Right atrium auricular region (tissue), 2 donors: ENCODE measurements at regions not wholly inside any gene's neighbourhood (a gene's known extent, or its start where the extent isn't known, plus 50 kb on each side); places are given as distances from the start of the nearest gene placed in this dataset.

ENCODE experiments used
- DNase-seq: peaks from one replicate; pipeline ENCODE4 v3.0.0-alpha.2; 2019; ENCODE audit warnings: low spot score
- H3K27ac ChIP-seq, 2 donors: fragments of 200-600 bp; sonication (generic); 1 replicate in 1 of 2; 2 replicates in 1 of 2; pipeline ENCODE4 v1.5.1; 2016 to 2019
- H3K27me3 ChIP-seq, 2 donors: fragments of 200-600 bp; sonication (generic); one replicate each; pipeline versions ENCODE4 v1.5.1 to v1.6.0; 2017 to 2019
- H3K36me3 ChIP-seq: fragments of 200-600 bp; sonication (generic); one replicate; pipeline ENCODE4 v1.5.1; 2016
- H3K4me1 ChIP-seq, 2 donors: fragments of 200-600 bp; sonication (generic); one replicate each; pipeline versions ENCODE4 v1.5.1 to v1.6.0; 2017 to 2019
- H3K4me3 ChIP-seq, 2 donors: fragments of 200-600 bp; sonication (generic); 1 replicate in 1 of 2; 2 replicates in 1 of 2; pipeline ENCODE4 v1.5.1; 2017 to 2019; ENCODE audit warnings: mild to moderate bottlenecking in 1 of 2, moderate library complexity in 1 of 2
- H3K9me3 ChIP-seq, 2 donors: fragments of 200-600 bp; sonication (generic); one replicate each; pipeline ENCODE4 v1.5.1; 2019
- TF ChIP-seq, protein P1 (sequence below), 2 donors: fragments of 200-600 bp; sonication (generic); IDR thresholded peaks; one replicate each; pipeline ENCODE4 v1.5.1; 2019; ENCODE audit warnings: antibody characterized with exemption in 2 of 2

DNA sequence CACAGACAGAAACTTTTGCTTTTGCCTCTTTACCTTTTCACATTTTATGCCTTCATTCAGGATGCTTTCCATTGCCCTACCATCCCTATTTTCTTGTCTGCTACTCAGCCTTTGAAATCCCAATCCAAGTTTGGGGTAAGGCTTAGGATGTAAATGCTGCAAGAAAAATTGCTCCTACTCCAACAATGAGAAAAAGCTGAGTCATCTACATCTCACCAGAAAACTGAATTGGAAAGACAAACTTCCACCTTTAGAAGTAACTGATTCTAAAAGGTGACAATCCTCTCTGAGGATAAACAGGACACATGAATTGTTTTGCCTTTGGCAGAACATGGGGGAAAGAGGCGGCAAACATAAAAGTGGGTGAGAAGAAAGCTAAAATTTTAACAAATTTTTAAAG is 295.6 kb downstream of the NR2F1-AS1 start:
- H3K36me3 ChIP-seq: no peaks in the 10 kb centered on the region
- no peak overlapping the region for H3K4me3 ChIP-seq
- no peak overlapping the region for H3K27ac ChIP-seq
- no peaks in the 10 kb centered on the region for H3K4me1 ChIP-seq
- TF ChIP-seq, protein P1, sequence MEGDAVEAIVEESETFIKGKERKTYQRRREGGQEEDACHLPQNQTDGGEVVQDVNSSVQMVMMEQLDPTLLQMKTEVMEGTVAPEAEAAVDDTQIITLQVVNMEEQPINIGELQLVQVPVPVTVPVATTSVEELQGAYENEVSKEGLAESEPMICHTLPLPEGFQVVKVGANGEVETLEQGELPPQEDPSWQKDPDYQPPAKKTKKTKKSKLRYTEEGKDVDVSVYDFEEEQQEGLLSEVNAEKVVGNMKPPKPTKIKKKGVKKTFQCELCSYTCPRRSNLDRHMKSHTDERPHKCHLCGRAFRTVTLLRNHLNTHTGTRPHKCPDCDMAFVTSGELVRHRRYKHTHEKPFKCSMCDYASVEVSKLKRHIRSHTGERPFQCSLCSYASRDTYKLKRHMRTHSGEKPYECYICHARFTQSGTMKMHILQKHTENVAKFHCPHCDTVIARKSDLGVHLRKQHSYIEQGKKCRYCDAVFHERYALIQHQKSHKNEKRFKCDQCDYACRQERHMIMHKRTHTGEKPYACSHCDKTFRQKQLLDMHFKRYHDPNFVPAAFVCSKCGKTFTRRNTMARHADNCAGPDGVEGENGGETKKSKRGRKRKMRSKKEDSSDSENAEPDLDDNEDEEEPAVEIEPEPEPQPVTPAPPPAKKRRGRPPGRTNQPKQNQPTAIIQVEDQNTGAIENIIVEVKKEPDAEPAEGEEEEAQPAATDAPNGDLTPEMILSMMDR (IDR thresholded peaks at IDR 0.05): no peak
- H3K9me3 ChIP-seq: peaks cover 0 to 26% of the 10 kb centered on the region in 2 donors
- H3K27me3 ChIP-seq: no peaks in the 10 kb centered on the region
- no peak for DNase-seq

DNA sequence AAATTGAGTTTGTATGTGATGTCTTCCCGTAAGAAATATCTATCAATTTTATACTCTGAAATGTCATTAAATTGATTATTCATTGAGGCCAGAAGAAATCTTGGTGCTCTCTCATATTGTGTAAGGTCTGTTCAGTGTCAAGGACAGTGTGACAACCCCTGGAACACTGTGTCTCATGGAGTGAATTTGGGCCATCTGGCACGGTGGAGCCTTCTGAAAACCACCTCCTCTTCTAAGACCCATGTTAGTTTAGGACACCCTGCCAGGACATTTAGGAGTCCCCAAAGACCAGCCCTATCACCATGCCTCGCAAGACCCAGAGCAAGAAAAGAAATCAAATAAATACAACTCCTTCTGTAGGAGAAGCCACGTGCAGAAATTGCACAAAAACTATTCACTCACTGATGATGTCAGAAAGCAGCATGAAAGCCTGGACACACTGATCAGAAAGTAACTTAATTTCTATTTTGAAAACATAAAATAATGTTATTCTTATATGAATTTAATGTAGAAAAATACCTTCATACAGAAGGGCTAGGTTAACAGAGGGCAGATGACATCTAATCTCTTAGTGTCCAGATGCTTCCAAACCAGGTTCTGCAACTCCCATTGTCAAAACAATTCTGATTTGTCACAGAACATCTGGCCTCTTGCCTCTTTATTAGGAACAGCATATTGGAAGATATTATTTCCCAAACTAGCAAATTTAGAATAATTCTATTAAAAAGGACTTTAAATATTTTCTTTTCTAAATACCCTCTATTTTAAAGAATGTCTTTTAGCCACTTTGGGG is 298.8 kb downstream of the NR2F1-AS1 start:
- Histone ChIP-seq H3K9me3 (peaks cover 0 to 14% of the 10 kb centered on the region in 2 donors), H3K36me3 (no peaks in the 10 kb centered on the region), H3K4me1 (no peaks in the 10 kb centered on the region), H3K4me3 (no peak overlapping the region), H3K27ac (no peak overlapping the region), H3K27me3 (no peaks in the 10 kb centered on the region)
- no peak for DNase-seq
- TF ChIP-seq, protein P1 (IDR thresholded peaks at IDR 0.05): no peak

DNA sequence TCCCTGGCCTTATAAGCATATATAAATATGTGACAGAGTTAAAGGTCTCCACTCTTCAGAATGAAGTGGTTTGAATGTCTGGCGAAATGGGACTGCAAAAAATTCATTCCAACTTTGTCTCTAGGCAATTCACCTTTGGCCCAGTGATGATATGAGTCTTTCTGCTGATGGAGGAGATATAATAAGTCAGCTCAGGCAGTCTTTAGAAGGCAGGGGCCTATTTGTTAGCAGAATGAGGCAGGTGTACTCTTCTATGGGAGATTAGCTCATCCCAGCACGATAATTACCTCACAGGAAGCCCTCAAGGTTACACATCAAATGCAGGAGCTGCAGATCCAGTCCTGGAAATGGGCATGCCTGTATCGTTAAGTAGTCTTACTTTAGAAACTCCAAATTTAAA is 300.5 kb downstream of the NR2F1-AS1 start:
- TF ChIP-seq, protein P1 (IDR thresholded peaks at IDR 0.05): no peak
- Histone ChIP-seq H3K36me3 (no peaks in the 10 kb centered on the region), H3K27ac (no peak overlapping the region), H3K27me3 (no peaks in the 10 kb centered on the region), H3K9me3 (no peaks in the 10 kb centered on the region), H3K4me1 (no peaks in the 10 kb centered on the region), H3K4me3 (no peak overlapping the region)
- DNase-seq: no peak

DNA sequence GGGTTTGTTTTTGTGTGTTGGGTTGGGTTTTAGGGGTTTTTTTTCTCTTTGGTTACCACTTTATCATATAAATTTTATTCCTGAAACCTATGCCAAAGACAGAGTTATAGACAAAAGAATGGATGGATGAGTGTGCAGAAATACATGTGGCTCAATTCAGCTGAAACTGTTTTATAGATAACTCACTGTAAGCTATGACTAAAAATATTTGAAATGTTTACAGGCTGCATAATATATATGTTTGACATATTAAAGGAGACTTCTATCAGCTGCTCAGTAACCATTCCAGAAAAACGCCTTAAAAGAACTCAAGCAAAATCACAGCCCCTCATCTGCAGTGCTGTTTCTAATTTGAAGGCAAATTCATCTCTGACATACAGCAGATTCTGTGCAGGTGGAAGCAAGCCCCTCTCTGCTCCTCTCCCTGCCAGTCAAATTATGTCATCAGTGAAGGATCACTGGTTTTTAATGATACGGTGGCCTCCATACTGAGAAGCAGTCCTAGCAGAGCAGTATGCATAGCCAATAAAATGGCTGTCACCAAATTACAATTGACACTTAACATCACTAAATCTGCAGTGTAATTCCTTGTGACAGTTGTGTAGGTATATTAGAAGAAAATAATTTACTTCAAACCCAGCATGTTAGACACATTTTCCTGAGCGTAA is 301.6 kb downstream of the NR2F1-AS1 start:
- TF ChIP-seq, protein P1 (IDR thresholded peaks at IDR 0.05): no peak

DNA sequence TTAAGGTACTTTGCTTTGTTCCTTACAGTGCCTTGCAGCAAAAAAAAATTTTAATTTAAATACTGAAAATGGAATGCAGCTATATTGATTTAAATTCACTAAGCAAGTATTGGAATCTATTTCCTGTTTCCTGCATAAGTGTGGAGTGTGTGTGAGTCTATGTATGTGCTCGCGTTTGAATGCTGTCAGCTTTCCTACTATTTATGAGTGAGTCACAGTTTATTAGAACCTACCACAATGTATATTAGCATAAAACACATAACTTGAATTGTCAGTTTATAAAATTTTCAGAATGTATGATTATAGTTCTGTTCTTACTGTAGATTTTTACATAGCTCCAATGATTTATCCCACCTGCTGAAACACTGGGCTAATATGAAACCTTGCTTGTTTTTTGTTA is 302.1 kb downstream of the NR2F1-AS1 start:
- no peak overlapping the region for H3K4me3 ChIP-seq
- TF ChIP-seq, protein P1 (IDR thresholded peaks at IDR 0.05): no peak
- no peak overlapping the region for H3K27ac ChIP-seq
- no peaks in the 10 kb centered on the region for H3K4me1 ChIP-seq
- no peaks in the 10 kb centered on the region for H3K9me3 ChIP-seq
- no peaks in the 10 kb centered on the region for H3K27me3 ChIP-seq
- H3K36me3 ChIP-seq: no peaks in the 10 kb centered on the region
- DNase-seq: no peak

More for the DNA sequence above, 301.6 kb downstream of the NR2F1-AS1 start:
- no peaks in the 10 kb centered on the region for H3K9me3 ChIP-seq
- H3K4me1 ChIP-seq: no peaks in the 10 kb centered on the region
- H3K36me3 ChIP-seq: no peaks in the 10 kb centered on the region
- no peak overlapping the region for H3K4me3 ChIP-seq
- DNase-seq: no peak
- H3K27me3 ChIP-seq: no peaks in the 10 kb centered on the region
- no peak overlapping the region for H3K27ac ChIP-seq
